PC-3 (cell line): ENCODE measurements at regions not wholly inside any gene's neighbourhood (a gene's known extent, or its start where the extent isn't known, plus 50 kb on each side); places are given as distances from the start of the nearest gene placed in this dataset.
A peak's percentile ranks its signal among the peaks of the same experiment; 100 is the strongest.

ENCODE experiments used
- ATAC-seq: fragments of 200-7000 bp; cut with Tn5 transposase; 2 replicates; pipeline ENCODE4 v1.9.1; 2020; ENCODE audit warnings: mild to moderate bottlenecking, moderate library complexity
- BruUV-seq: library from RNA; stranded (reverse); fragments of 400-500 nt; replicated peaks from 2 replicates; lab custom pipeline; 2021; lab: Mats Ljungman, UMichigan
- CTCF ChIA-PET: fragments of 300-600 bp; sonication (Branson Sonifier 250); formaldehyde crosslinking; loops from one replicate; lab custom pipeline; 2022; ENCODE audit warnings: antibody characterized with exemption; lab: Charles Lee
- POLR2A ChIA-PET: fragments of 300-600 bp; sonication (Branson Sonifier 250); formaldehyde crosslinking; loops from one replicate; lab custom pipeline; 2022; ENCODE audit warnings: antibody characterized with exemption; ENCODE audit not compliant: unreplicated experiment; lab: Charles Lee
- DNase-seq: peaks from one replicate; pipeline ENCODE4 v3.0.0-alpha.2; 2015
- H2AFZ ChIP-seq: fragments of 300-600 bp; sonication (generic); 2 replicates; pipeline ENCODE4 v1.6.0; 2016; ENCODE audit warnings: antibody characterized with exemption, low read length
- H3F3A ChIP-seq: fragments of 300-600 bp; sonication (generic); one replicate; pipeline ENCODE4 v1.6.0; 2017; ENCODE audit warnings: antibody characterized with exemption, low read length, control low read depth, mild to moderate bottlenecking; ENCODE audit not compliant: unreplicated experiment
- H3K27ac ChIP-seq: fragments of 300-600 bp; sonication (generic); 2 replicates; pipeline ENCODE4 v1.5.1; 2016; ENCODE audit warnings: mild to moderate bottlenecking, low read length
- H3K27me3 ChIP-seq: fragments of 300-600 bp; sonication (generic); 2 replicates; pipeline ENCODE4 v1.6.1; 2016; ENCODE audit warnings: low read length, mixed read lengths
- H3K36me3 ChIP-seq: fragments of 300-600 bp; sonication (generic); 2 replicates; pipeline ENCODE4 v1.6.1; 2016; ENCODE audit warnings: low read depth, mixed run types, low read length, mixed read lengths
- H3K4me1 ChIP-seq: fragments of 300-600 bp; sonication (generic); 2 replicates; pipeline ENCODE4 v1.5.1; 2016; ENCODE audit warnings: low read length; ENCODE audit not compliant: insufficient read depth
- H3K4me2 ChIP-seq: fragments of 300-600 bp; sonication (generic); 2 replicates; pipeline ENCODE4 v1.6.0; 2016; ENCODE audit warnings: low read length
- H3K4me3 ChIP-seq: fragments of 300-600 bp; sonication (generic); 2 replicates; pipeline ENCODE4 v1.5.1; 2016; ENCODE audit warnings: mild to moderate bottlenecking, low read length, mixed read lengths
- H3K79me2 ChIP-seq: fragments of 300-600 bp; sonication (generic); 2 replicates; pipeline ENCODE4 v1.6.1; 2017; ENCODE audit warnings: low read length, mixed read lengths
- H3K9ac ChIP-seq: fragments of 300-600 bp; sonication (generic); 2 replicates; pipeline ENCODE4 v1.6.0; 2016; ENCODE audit warnings: mild to moderate bottlenecking, low read length
- H3K9me2 ChIP-seq: fragments of 300-600 bp; sonication (generic); replicated peaks from 2 replicates; pipeline ENCODE4 v1.6.1; 2016; ENCODE audit warnings: mixed run types, low read length, mixed read lengths
- H3K9me3 ChIP-seq: fragments of 300-600 bp; sonication (generic); 2 replicates; pipeline ENCODE4 v1.6.1; 2016; ENCODE audit warnings: low read length, mixed read lengths
- H4K20me1 ChIP-seq: fragments of 300-600 bp; sonication (generic); 2 replicates; pipeline ENCODE4 v1.6.1; 2016; ENCODE audit warnings: low read length, mixed read lengths
- CTCF ChIP-seq: fragments of 300-600 bp; sonication (generic); conservative IDR thresholded peaks from 2 replicates; pipeline ENCODE4 v1.5.1; 2017; ENCODE audit warnings: antibody characterized with exemption, low read depth, mild to moderate bottlenecking, low read length
- EZH2 ChIP-seq: fragments of 300-600 bp; sonication (generic); IDR thresholded peaks from one replicate; pipeline ENCODE4 v1.6.1; 2017; ENCODE audit warnings: antibody characterized with exemption, mild to moderate bottlenecking, low read length; ENCODE audit not compliant: unreplicated experiment
- EZH2phosphoT487 ChIP-seq: fragments of 300-600 bp; sonication (generic); IDR thresholded peaks from 2 replicates; pipeline ENCODE4 v1.6.1; 2018; ENCODE audit warnings: mild to moderate bottlenecking, antibody characterized with exemption, low read length, borderline replicate concordance
- intact Hi-C: fragments of 100-400 bp; cut with micrococcal nuclease; formaldehyde crosslinking; loops from 2 replicates; pipeline ENCODE4 v1.9.0; 2023

- Histone ChIP-seq H3K9ac (no peak overlapping the region), H3K79me2 (no peaks in the 10 kb centered on the region), H3K4me3 (no peak overlapping the region), H2AFZ (peak overlapping the region; percentile 18; the same call in 1 of the 2 replicates), H3F3A (no peaks in the 10 kb centered on the region), H3K27me3 (no peaks in the 10 kb centered on the region), H3K4me1 (peaks cover 20% of the 10 kb centered on the region; the same call in 1 of the 2 replicates), H3K27ac (peak overlapping the region; percentile 25; the same call in 1 of the 2 replicates), H4K20me1 (no peaks in the 10 kb centered on the region), H3K36me3 (no peaks in the 10 kb centered on the region), H3K9me2 (no peaks in the 10 kb centered on the region), H3K9me3 (no peaks in the 10 kb centered on the region), H3K4me2 (peak overlapping the region; percentile 5; the same call in 1 of the 2 replicates)
- ChIA-PET POLR2A (no interaction called here), CTCF (no interaction called here)
- DNase-seq (peak; percentile 79), ATAC-seq (peak; percentile 96)
- BruUV-seq: no TSS peak
- intact Hi-C loops: no loop called here
- no peak for TF ChIP-seq EZH2
- no peak for TF ChIP-seq EZH2phosphoT487
- no peak for TF ChIP-seq CTCF
Measured at GRCh38 chr5:71882826-71883741, 164.0 kb downstream of the CARTPT start.

- Histone ChIP-seq H3K36me3 (no peaks in the 10 kb centered on the region), H3K9ac (no peak overlapping the region), H3K4me3 (no peak overlapping the region), H3K9me2 (no peaks in the 10 kb centered on the region), H4K20me1 (no peaks in the 10 kb centered on the region), H3F3A (no peaks in the 10 kb centered on the region), H3K27me3 (no peaks in the 10 kb centered on the region), H3K79me2 (no peaks in the 10 kb centered on the region), H3K4me1 (peaks cover 20% of the 10 kb centered on the region; the same call in 1 of the 2 replicates), H3K4me2 (no peak overlapping the region), H3K27ac (peak overlapping the region; percentile 25; the same call in 1 of the 2 replicates), H3K9me3 (no peaks in the 10 kb centered on the region), H2AFZ (peak overlapping the region; percentile 18; the same call in 1 of the 2 replicates)
- intact Hi-C loops: no loop called here
- ATAC-seq (no peak), DNase-seq (no peak)
- BruUV-seq: no TSS peak
- ChIA-PET CTCF (no interaction called here), POLR2A (no interaction called here)
- no peak for TF ChIP-seq EZH2phosphoT487
- TF ChIP-seq CTCF: no peak
- TF ChIP-seq EZH2: no peak
Measured at GRCh38 chr5:71883742-71884103, 164.6 kb downstream of the CARTPT start.

GRCh38 chr5:71884926-71885325, 165.9 kb downstream of the CARTPT start:
- Histone ChIP-seq H3K27ac (no peak overlapping the region), H3K4me3 (no peak overlapping the region), H3K4me2 (no peak overlapping the region), H3K9me3 (no peaks in the 10 kb centered on the region), H3K9ac (no peak overlapping the region), H2AFZ (no peak overlapping the region), H3K27me3 (no peaks in the 10 kb centered on the region), H3K79me2 (no peaks in the 10 kb centered on the region), H3K9me2 (no peaks in the 10 kb centered on the region), H3K4me1 (peaks cover 20% of the 10 kb centered on the region; the same call in 1 of the 2 replicates), H3F3A (no peaks in the 10 kb centered on the region), H4K20me1 (no peaks in the 10 kb centered on the region), H3K36me3 (no peaks in the 10 kb centered on the region)
- ATAC-seq (no peak), DNase-seq (peak; percentile 6)
- intact Hi-C loops: no loop called here
- BruUV-seq: no TSS peak
- ChIA-PET CTCF (no interaction called here), POLR2A (no interaction called here)
- no peak for TF ChIP-seq EZH2phosphoT487
- no peak for TF ChIP-seq CTCF
- TF ChIP-seq EZH2: no peak
